PFSK-1 (cell line): ENCODE measurements at regions not wholly inside any gene's neighbourhood (a gene's known extent, or its start where the extent isn't known, plus 50 kb on each side); places are given as distances from the start of the nearest gene placed in this dataset.

Source experiments
- FOXP2 ChIP-seq: optimal IDR thresholded peaks from 2 replicates; pipeline ENCODE3; 2011; ENCODE audit warnings: borderline replicate concordance, control low read depth, inconsistent platforms; ENCODE audit not compliant: insufficient read depth; ENCODE audit errors: extremely low read length, extremely low read depth
- POLR2AphosphoS5 ChIP-seq: IDR thresholded peaks from 2 replicates; pipeline ENCODE4 v1.6.1; 2012; ENCODE audit warnings: low read depth, mild to moderate bottlenecking, control low read depth, low read length, moderate library complexity
- REST ChIP-seq, 2 experiments: IDR thresholded peaks; 2 replicates each; pipeline versions ENCODE4 v1.6.1 to v1.8.0; 2011 to 2012; ENCODE audit warnings: low read depth in 2 of 2, low read length in 2 of 2, control low read depth in 1 of 2, inconsistent platforms in 1 of 2, mild to moderate bottlenecking in 1 of 2, moderate library complexity in 1 of 2; ENCODE audit not compliant: insufficient read depth in 1 of 2
- SIN3A ChIP-seq: IDR thresholded peaks from 2 replicates; pipeline ENCODE4 v1.6.1; 2012; ENCODE audit warnings: mild to moderate bottlenecking, low read length, moderate library complexity, borderline replicate concordance; ENCODE audit not compliant: insufficient read depth
- TAF1 ChIP-seq: IDR thresholded peaks from 2 replicates; pipeline ENCODE4 v1.6.1; 2012; ENCODE audit warnings: low read length, control low read depth, borderline replicate concordance; ENCODE audit not compliant: insufficient read depth

GRCh38 chr2:35246702-35247101 lies 1108.9 kb upstream of the CRIM1 start:
- TF ChIP-seq POLR2AphosphoS5 (no peak), FOXP2 (no peak), SIN3A (no peak), TAF1 (no peak), REST (IDR thresholded peaks at IDR 0.05; ENCODE audit: insufficient read depth in 1 of 2, low read depth in 2 of 2, low read length in 2 of 2) (no peak)

GRCh38 chr2:35228584-35228983 lies 1127.0 kb upstream of the CRIM1 start:
- TF ChIP-seq SIN3A (no peak), POLR2AphosphoS5 (no peak), REST (IDR thresholded peaks at IDR 0.05; ENCODE audit: insufficient read depth in 1 of 2, low read depth in 2 of 2, low read length in 2 of 2) (no peak), FOXP2 (no peak), TAF1 (no peak)

GRCh38 chr2:35220461-35220860 lies 1135.1 kb upstream of the CRIM1 start:
- TF ChIP-seq SIN3A (no peak), REST (IDR thresholded peaks at IDR 0.05; ENCODE audit: insufficient read depth in 1 of 2, low read depth in 2 of 2, low read length in 2 of 2) (no peak), FOXP2 (no peak), POLR2AphosphoS5 (no peak), TAF1 (no peak)

- TF ChIP-seq REST (IDR thresholded peaks at IDR 0.05; ENCODE audit: insufficient read depth in 1 of 2, low read depth in 2 of 2, low read length in 2 of 2) (no peak), POLR2AphosphoS5 (no peak), TAF1 (no peak), SIN3A (no peak), FOXP2 (no peak)
Measured at GRCh38 chr2:35204881-35205280, 1150.7 kb upstream of the CRIM1 start.

- TF ChIP-seq POLR2AphosphoS5: no peak
- no peak for TF ChIP-seq TAF1
- TF ChIP-seq SIN3A: no peak
- TF ChIP-seq FOXP2: no peak
- TF ChIP-seq REST (IDR thresholded peaks at IDR 0.05; ENCODE audit: insufficient read depth in 1 of 2, low read depth in 2 of 2, low read length in 2 of 2): no peak
Measured at GRCh38 chr2:35204323-35204722, 1151.3 kb upstream of the CRIM1 start.
